GM18951 (cell line): ENCODE measurements at regions not wholly inside any gene's neighbourhood (a gene's known extent, or its start where the extent isn't known, plus 50 kb on each side); places are given as distances from the start of the nearest gene placed in this dataset.

ENCODE experiments used
- POLR2A ChIP-seq: IDR thresholded peaks from 4 replicates; pipeline ENCODE4 v1.6.1; 2011; ENCODE audit warnings: mild to moderate bottlenecking; ENCODE audit not compliant: insufficient read length, insufficient read depth; ENCODE audit errors: extremely low read depth
- in situ Hi-C: fragments of 300-500 bp; cut with MboI; formaldehyde crosslinking; loops from one replicate; pipeline ENCODE4 v1.12.0; 2022; ENCODE audit warnings: low sequenced_read_pairs, mixed read lengths, inconsistent platforms; ENCODE audit not compliant: unreplicated experiment

DNA sequence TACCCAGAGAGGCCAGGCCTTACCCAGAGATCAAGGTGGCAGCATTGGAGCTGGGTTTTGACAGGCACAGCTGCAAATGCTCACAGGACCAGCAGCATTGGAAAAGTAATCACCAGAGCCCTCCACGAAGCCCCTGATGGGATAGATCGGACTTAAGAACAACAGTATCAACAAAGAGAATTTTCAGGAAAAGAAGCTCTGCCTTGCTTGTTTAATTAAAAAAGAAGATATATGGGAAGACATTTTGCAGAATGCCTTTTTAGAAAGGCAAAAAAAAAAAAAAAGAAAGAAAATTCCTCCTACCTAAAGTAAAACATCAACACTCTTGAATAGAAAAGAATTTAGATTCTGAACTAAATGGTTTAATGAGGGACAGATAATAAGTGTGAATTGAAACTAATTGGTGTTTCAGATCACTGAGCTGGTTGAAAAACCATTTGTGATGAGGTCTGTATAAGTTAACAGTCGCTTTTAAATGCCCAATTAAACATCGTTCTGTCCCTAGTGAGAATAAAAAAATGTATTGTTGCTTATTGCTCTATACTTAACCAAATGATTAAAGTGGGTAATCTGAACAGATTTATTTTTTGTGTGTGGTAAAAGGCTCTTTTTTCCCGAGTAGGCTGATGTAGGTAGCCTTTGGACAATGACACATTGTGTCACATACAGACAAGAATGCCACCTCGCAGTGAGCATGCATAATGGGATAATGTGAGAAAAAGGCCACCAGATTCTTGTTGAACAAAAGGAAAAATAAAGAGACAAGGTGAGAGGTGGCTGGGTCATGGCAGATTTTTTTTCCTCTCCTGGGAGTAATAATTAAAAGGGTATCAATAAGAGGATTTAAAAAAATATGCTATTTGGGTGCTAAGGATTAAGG lies 93.0 kb upstream of the ARGLU1 start:
- no peak for TF ChIP-seq POLR2A
- in situ Hi-C loops = no loop called here

- in situ Hi-C loops = no loop called here
These were observed 89.2 kb upstream of the ARGLU1 start for GRCh38 chr13:106657104-106657503.

GRCh38 chr13:106656186-106656585 lies 88.2 kb upstream of the ARGLU1 start:
- in situ Hi-C loops = no loop called here
- no peak for TF ChIP-seq POLR2A

More at GRCh38 chr13:106657104-106657503, 89.2 kb upstream of the ARGLU1 start:
- TF ChIP-seq POLR2A = no peak

- TF ChIP-seq POLR2A = no peak
- in situ Hi-C loops = no loop called here
These were observed 83.5 kb upstream of the ARGLU1 start for GRCh38 chr13:106651442-106651841.

DNA sequence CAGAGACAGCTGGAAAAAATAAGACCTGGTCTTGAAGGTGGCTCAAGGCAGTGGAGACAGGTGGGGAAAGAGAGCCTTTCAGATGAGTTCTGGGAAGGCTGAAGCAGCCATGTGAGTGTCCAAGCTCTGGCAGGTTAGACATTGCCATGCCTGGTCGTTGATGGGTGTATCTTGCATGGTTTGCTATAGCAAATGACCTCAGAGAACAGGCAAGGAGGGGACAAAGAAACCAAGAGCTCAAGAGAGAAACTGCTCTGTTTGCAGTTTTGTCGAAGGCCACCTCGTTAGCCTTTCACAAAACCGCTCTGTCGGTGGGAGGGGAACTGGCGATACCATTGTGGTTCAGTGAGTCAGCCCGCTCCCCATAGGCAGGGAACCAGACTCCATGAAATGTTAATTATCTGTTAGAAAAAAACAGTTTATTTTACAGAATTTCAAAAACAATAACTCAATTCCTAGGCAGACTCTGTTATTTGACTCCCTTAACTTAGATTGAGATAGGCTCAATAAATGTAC lies 82.8 kb upstream of the ARGLU1 start:
- no peak for TF ChIP-seq POLR2A
- in situ Hi-C loops = no loop called here

DNA sequence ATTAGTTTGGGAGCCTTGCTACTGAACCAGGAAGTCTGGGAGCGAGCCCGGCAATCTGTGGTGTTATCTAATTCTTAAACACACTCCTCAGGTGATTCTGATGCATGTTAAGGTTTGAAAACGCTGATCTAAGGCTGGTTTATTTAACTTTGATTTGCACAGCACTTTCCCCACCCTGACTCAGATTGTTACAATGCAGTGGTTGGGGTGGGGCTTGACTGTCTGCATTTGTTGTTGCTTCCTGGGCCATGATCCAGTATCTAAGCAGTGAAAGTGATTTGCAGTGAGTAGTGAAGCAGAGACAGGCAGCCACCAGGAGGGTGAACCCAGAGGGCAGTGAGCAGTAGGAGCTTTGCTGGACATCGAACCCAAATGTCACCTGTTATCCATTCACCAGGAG lies 81.6 kb upstream of the ARGLU1 start:
- TF ChIP-seq POLR2A = no peak
- in situ Hi-C loops = no loop called here

DNA sequence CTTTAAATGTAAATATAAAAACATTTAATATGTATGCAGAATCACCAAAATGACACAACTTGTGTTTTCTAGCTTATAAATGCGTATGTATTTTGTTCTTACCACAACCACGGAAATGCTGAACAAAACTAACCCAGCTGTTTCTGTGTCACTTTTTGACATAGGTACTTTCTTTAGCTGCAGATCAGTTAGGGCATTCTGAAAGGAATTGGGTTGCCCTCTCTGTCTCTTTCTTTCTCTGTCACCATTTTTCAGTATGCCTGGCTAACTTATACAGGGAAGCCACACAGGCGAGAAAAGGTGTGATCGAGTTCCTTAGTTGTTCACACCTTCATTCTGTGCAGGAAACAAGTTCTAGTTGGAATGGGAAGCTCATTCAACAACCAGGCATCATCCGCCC lies 72.6 kb upstream of the ARGLU1 start:
- in situ Hi-C loops = no loop called here
- no peak for TF ChIP-seq POLR2A

- no peak for TF ChIP-seq POLR2A
These were observed 69.6 kb upstream of the ARGLU1 start for GRCh38 chr13:106637519-106637918.

DNA sequence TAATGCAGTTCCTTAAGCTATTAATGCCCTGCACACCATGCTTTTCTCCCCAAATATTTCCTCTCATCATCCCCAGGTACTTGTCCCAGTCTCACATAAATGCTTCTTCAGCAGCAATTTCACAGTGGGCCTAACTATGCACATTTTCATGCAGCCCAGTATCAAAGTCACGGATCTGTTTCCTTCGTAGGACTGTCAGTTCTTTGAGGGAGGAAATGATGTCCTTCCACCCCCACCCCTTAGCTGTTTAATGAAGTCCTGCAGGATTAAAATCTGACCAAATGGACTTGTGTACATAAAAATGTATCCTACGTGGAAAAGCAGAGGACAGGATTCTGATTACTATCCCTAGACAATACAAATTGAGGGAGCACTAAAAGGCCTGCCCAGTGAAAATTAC lies 68.6 kb upstream of the ARGLU1 start:
- in situ Hi-C loops = no loop called here

More at GRCh38 chr13:106637519-106637918, 69.6 kb upstream of the ARGLU1 start:
- in situ Hi-C loops = no loop called here

DNA sequence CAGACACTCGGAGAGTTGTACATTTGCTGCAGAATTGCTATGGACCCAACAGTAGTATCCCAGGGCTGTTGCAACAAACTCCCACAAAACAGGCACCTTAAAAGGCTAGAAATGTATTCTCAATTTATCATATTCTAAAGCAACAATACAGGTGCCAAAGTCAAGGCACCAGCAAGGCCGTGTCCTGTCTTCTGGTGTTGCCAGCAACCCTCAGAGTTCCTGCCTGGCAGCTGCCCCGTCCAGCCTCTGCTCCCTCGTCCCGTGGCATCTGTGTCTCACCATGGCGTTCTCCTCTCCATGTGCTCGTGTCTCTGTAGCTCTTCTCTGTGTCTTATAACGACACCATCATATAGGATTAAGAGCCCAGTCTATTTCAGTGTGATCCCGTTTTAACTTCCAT lies 67.7 kb upstream of the ARGLU1 start:
- in situ Hi-C loops = no loop called here
- TF ChIP-seq POLR2A = no peak

More for the DNA sequence above, 68.6 kb upstream of the ARGLU1 start:
- no peak for TF ChIP-seq POLR2A

DNA sequence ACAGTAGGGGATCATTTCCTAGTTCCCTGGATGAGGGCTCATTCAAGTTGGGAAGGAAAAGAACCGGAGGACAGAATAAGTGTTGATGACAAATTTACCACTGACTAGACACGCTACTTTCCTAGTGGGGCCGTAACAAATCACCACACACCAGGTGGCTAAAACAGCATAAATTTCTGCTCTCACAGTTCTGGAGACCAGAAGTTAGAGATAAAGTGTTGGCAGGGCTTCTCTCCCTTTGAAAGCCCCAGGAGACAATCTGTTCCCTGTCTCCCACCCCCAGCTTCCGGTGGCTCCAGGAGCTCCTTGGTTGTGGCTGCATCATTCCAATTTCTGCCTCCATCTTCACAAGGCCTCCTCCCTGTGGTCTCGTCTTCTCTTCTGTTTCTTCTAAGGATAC lies 65.4 kb upstream of the ARGLU1 start:
- TF ChIP-seq POLR2A = no peak
- in situ Hi-C loops = no loop called here

DNA sequence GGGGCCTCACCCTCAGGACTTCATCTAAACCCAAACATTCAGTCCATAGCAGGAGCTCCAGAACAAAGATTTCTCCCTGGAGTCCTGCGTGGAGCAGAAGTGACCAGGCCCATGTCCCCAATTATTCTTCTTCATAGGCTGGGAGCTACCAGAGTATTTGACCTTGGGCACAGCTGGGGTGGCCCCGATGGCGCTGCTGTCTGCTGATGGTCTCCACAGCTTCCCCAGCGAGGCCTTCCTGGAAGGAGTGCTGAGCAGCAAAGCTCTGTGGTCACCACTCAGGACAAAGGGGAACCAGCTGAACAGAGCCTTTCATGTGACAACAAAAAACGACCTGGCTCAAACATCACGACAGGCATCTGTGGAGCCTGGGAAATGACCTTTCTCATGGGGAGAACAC lies 62.7 kb upstream of the ARGLU1 start:
- in situ Hi-C loops = no loop called here
- TF ChIP-seq POLR2A = no peak

DNA sequence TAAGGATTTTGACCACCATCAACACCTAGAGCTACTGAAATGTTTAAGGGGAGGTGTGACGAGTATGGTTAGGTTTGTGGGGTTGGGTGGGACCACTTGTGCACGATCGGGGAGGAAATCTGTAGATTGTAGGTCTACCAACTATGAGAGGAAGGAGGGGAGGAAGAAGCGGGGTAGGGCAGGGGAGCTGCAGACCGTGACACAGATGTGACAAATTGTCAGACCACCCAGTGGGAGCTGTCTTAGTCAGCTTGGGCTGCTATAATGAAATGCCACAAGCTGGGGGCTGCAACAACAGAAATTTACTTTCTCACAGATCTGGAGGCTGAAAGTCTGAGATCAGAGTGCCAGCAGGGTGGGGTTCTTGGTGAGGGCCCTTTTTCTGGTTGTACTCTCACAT lies 62.2 kb upstream of the ARGLU1 start:
- in situ Hi-C loops = no loop called here
- no peak for TF ChIP-seq POLR2A
